Vagina (tissue), 2 donors: ENCODE measurements at regions not wholly inside any gene's neighbourhood (a gene's known extent, or its start where the extent isn't known, plus 50 kb on each side); places are given as distances from the start of the nearest gene placed in this dataset.

Experiments used
- CTCF ChIP-seq, 3 experiments: fragments of 450-650 bp in 2 of 3; fragments of 200-600 bp in 1 of 3; sonication (generic) in 1 of 3; IDR thresholded peaks; one replicate each; pipeline ENCODE4 v1.5.1; 2017 to 2019; ENCODE audit warnings: antibody characterized with exemption in 3 of 3, mild to moderate bottlenecking in 2 of 3, moderate library complexity in 2 of 3
- POLR2A ChIP-seq, 2 donors: fragments of 450-650 bp; IDR thresholded peaks; one replicate each; pipeline ENCODE4 v1.6.1; 2017; ENCODE audit warnings: antibody characterized with exemption in 2 of 2, mild to moderate bottlenecking in 2 of 2, moderate library complexity in 2 of 2
- POLR2AphosphoS5 ChIP-seq, 2 donors: sonication (generic); formaldehyde crosslinking; IDR thresholded peaks; one replicate each; pipeline ENCODE4 v1.9.0; 2017; ENCODE audit warnings: antibody characterized with exemption in 2 of 2, mild to moderate bottlenecking in 2 of 2, low read depth in 1 of 2; ENCODE audit not compliant: insufficient read depth in 1 of 2

- no peak for TF ChIP-seq CTCF (IDR thresholded peaks at IDR 0.05)
- TF ChIP-seq POLR2A (IDR thresholded peaks at IDR 0.05) = no peak
- TF ChIP-seq POLR2AphosphoS5 (IDR thresholded peaks at IDR 0.05; ENCODE audit: insufficient read depth in 1 of 2, low read depth in 1 of 2) = no peak
Observed at GRCh38 chr2:15711126-15711860, 119.6 kb downstream of the DDX1 start.
